ENCODE measurements at regions not wholly inside any gene's neighbourhood (a gene's known extent, or its start where the extent isn't known, plus 50 kb on each side); places are given as distances from the start of the nearest gene placed in this dataset.

DNA sequence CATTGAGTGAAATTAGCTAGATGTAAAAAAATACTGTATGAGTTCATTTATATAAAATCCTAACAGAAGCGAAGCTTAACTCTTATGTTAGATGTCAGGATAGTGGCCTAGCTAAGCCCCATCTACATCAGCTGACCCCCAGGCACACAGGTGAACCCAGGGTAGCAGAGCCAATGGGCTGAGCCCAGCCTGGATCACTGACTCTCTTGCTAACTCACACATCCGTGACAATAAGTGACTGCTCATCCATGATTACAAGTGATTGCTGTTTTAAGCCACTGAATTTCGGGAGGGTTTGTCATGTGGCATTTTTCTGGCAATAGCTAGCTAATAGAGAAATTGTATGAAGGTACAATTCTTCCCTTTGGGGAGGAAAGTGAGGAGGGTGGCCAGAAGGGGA, 55.2 kb upstream of the COG2 start:
- TF ChIP-seq CTCF (IDR thresholded peaks at IDR 0.05) (no peak), POLR2A (IDR thresholded peaks at IDR 0.05) (no peak)
